ENCODE measurements at regions not wholly inside any gene's neighbourhood (a gene's known extent, or its start where the extent isn't known, plus 50 kb on each side); places are given as distances from the start of the nearest gene placed in this dataset.

DNA sequence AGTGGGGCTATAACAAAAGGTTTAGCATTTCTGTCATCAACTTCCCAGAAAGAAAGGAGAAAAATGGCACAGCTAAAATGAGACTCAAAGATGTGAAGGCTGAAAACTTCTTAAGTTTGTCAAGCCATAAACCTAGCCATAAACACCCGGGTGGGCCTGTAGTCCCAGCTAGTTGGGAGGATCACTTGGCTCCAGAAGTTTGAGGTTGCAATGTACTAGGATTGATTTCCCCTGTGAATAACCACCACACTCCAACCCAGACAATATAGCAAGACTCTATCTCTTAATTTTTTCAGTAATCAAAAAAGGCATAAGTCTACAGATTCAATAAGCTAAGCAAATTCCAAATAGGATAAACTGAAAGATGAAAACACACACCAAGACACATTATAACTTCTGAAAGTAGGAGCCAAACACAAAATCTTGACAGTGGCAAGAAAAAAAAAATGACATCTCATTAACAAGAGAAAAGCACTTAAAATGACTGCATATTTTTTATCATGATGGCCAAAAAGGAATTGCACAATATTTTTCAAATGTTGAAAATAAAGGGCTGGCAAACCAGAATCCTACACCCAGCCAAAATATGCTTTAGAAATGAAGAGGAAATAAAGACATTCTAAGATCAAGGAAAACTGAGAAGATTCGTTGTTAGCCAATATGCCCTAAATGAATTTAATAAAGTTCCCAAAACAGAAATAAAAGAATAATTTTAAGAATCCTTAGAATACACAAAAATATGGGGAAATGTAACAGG, 308.4 kb downstream of the BRINP1 start:
- no peak for DNase-seq
- H3K4me3 ChIP-seq (ENCODE audit: low read depth, low read length) = no peak overlapping the region
- no peaks in the 10 kb centered on the region for H3K36me3 ChIP-seq
- no peak overlapping the region for H3K27ac ChIP-seq
- H3K9me3 ChIP-seq (ENCODE audit: severe bottlenecking) = no peaks in the 10 kb centered on the region
- TF ChIP-seq, protein P1, sequence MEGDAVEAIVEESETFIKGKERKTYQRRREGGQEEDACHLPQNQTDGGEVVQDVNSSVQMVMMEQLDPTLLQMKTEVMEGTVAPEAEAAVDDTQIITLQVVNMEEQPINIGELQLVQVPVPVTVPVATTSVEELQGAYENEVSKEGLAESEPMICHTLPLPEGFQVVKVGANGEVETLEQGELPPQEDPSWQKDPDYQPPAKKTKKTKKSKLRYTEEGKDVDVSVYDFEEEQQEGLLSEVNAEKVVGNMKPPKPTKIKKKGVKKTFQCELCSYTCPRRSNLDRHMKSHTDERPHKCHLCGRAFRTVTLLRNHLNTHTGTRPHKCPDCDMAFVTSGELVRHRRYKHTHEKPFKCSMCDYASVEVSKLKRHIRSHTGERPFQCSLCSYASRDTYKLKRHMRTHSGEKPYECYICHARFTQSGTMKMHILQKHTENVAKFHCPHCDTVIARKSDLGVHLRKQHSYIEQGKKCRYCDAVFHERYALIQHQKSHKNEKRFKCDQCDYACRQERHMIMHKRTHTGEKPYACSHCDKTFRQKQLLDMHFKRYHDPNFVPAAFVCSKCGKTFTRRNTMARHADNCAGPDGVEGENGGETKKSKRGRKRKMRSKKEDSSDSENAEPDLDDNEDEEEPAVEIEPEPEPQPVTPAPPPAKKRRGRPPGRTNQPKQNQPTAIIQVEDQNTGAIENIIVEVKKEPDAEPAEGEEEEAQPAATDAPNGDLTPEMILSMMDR (IDR thresholded peaks at IDR 0.05; ENCODE audit: low read depth, low read length) = no peak
- peaks cover 12% of the 10 kb centered on the region for H3K27me3 ChIP-seq (ENCODE audit: insufficient read depth, low read depth, severe bottlenecking)

GRCh38 chr9:119071636-119072035, 297.6 kb downstream of the BRINP1 start:
- H3K27ac ChIP-seq = no peak overlapping the region
- TF ChIP-seq, protein P1 (IDR thresholded peaks at IDR 0.05; ENCODE audit: low read depth, low read length) = no peak
- DNase-seq = no peak

GRCh38 chr9:119074017-119074416, 295.2 kb downstream of the BRINP1 start:
- H3K27me3 ChIP-seq (ENCODE audit: insufficient read depth, low read depth, severe bottlenecking) = peaks cover 20% of the 10 kb centered on the region
- no peaks in the 10 kb centered on the region for H3K9me3 ChIP-seq (ENCODE audit: severe bottlenecking)
- H3K27ac ChIP-seq = no peak overlapping the region
- no peak overlapping the region for H3K4me3 ChIP-seq (ENCODE audit: low read depth, low read length)
- TF ChIP-seq, protein P1 (IDR thresholded peaks at IDR 0.05; ENCODE audit: low read depth, low read length) = no peak
- no peak for DNase-seq
- no peaks in the 10 kb centered on the region for H3K36me3 ChIP-seq

More at GRCh38 chr9:119071636-119072035, 297.6 kb downstream of the BRINP1 start:
- H3K27me3 ChIP-seq (ENCODE audit: insufficient read depth, low read depth, severe bottlenecking) = peaks cover 17% of the 10 kb centered on the region
- no peaks in the 10 kb centered on the region for H3K36me3 ChIP-seq
- H3K4me3 ChIP-seq (ENCODE audit: low read depth, low read length) = no peak overlapping the region
- no peaks in the 10 kb centered on the region for H3K9me3 ChIP-seq (ENCODE audit: severe bottlenecking)

GRCh38 chr9:119078015-119078414, 291.2 kb downstream of the BRINP1 start:
- Histone ChIP-seq H3K4me3 (ENCODE audit: low read depth, low read length) (no peak overlapping the region), H3K36me3 (no peaks in the 10 kb centered on the region), H3K27ac (no peak overlapping the region), H3K9me3 (ENCODE audit: severe bottlenecking) (no peaks in the 10 kb centered on the region), H3K27me3 (ENCODE audit: insufficient read depth, low read depth, severe bottlenecking) (peaks cover 20% of the 10 kb centered on the region)
- TF ChIP-seq, protein P1 (IDR thresholded peaks at IDR 0.05; ENCODE audit: low read depth, low read length) = no peak
- no peak for DNase-seq

DNA sequence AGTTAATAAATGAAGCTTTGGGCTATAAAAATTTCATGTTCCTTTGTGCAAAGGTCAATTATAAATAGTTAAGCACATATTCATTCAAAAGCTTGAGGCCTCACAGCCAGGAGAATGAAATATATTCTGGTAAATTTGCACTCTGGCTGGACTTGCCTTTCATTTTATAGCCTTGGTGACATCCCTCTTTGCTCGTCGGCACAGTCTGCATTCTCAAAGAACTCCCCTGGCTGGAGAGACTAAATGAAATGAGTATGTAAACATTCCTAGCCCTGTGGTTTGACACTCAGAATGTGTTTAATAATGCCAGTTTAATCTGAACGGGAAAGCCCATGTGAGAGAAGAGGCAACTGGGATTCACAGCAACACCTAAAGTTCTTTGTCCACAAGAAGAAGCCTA, 285.6 kb downstream of the BRINP1 start:
- TF ChIP-seq, protein P1 (IDR thresholded peaks at IDR 0.05; ENCODE audit: low read depth, low read length) = no peak
- DNase-seq = no peak
- H3K36me3 ChIP-seq = no peaks in the 10 kb centered on the region
- H3K27me3 ChIP-seq (ENCODE audit: insufficient read depth, low read depth, severe bottlenecking) = peaks cover 4% of the 10 kb centered on the region
- H3K27ac ChIP-seq = no peak overlapping the region
- H3K9me3 ChIP-seq (ENCODE audit: severe bottlenecking) = no peaks in the 10 kb centered on the region
- H3K4me3 ChIP-seq (ENCODE audit: low read depth, low read length) = no peak overlapping the region

- Histone ChIP-seq H3K9me3 (ENCODE audit: severe bottlenecking) (no peaks in the 10 kb centered on the region), H3K27ac (no peak overlapping the region), H3K36me3 (no peaks in the 10 kb centered on the region), H3K27me3 (ENCODE audit: insufficient read depth, low read depth, severe bottlenecking) (no peaks in the 10 kb centered on the region), H3K4me3 (ENCODE audit: low read depth, low read length) (no peak overlapping the region)
- TF ChIP-seq, protein P1 (IDR thresholded peaks at IDR 0.05; ENCODE audit: low read depth, low read length) = no peak
- DNase-seq = no peak
Measured at GRCh38 chr9:119086590-119086989, 282.6 kb downstream of the BRINP1 start.

All from WERI-Rb-1 (cell line).